ENCODE measurements at regions not wholly inside any gene's neighbourhood (a gene's known extent, or its start where the extent isn't known, plus 50 kb on each side); places are given as distances from the start of the nearest gene placed in this dataset.

DNA sequence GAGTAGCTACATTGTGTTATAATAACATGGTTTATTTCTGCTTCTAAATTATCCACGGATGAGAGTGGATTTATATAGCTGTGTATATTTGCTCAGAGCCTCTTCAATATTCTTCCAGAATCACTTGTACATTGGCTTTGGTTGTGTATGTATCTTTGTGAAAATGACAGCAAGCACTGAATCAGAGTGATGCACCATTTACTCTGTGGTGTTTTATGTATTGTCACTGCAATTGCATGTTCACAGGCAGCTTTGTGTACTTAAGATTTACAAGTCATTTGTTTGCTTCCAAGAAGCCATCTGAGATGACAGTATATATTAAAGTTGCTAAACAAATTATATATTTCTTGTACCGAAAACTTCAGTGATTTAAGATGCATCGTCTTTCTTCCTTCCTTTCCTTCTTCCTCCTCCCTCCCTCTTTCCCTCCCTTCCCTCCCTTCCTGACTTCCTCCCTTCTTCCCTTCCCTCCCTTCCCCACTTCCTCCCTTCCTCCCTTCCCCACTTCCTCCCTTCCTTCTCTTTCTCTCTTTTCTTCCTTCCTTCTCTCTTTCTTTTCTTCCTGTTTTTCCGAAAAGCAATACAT lies 362.3 kb upstream of the GOLIM4 start:
- DNase-seq (ENCODE audit: low read depth) = no peak

DNA sequence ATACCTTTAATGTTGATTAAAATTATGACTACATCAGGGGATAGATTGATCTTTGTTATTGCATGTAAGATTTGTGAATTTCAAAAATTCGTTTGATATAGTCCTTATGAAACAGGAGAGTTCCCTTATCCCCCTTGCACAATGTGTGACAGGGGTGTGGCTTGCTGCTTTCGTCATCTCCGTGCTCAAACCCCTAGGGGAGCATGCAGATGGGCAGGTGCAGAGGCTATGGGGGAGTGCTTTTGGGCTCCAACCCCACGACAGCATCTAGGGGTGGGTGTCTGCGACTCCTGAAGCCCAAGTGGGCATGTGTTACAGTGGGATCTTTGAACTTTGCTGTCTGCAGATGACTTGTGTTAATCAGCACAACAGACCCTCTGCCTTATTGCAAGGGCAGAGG lies 360.1 kb upstream of the GOLIM4 start:
- DNase-seq (ENCODE audit: low read depth) = no peak

DNA sequence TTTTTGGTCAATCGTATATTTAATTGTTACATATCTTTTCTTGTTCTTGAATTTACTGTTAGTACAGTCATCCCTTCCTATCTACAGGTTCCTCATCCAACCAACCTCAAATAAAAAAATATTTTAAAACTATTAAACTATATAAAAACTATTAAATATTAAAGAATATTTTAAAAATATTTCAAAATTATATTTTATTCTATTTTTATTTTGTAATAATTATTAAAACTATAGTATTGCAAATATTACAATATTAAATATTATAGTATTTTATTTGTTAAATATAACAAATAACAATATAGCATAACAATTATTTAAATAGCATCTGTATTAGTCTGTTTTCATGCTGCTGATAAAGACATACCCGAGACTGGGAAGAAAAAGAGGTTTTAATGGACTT lies 357.9 kb upstream of the GOLIM4 start:
- DNase-seq (ENCODE audit: low read depth) = no peak

DNA sequence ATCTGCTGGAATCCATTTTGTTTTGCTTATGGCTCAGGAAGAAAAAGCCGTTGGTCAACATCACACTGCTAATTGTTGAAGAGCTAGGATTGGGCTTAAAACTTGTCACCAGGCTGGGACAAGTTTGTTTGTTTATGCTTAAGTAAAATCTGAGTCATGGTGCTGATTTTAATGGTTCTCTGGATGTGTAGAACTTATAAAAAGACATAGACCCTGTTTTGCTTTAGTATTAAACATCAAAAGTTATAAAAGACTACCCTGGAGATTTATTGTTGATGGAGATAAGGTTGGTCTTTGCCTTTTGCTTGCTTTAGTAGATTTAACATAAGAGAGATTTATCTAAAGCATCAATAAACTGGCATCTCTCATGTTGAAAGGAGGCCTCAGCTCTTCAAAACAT lies 348.2 kb upstream of the GOLIM4 start:
- no peak for DNase-seq (ENCODE audit: low read depth)

DNA sequence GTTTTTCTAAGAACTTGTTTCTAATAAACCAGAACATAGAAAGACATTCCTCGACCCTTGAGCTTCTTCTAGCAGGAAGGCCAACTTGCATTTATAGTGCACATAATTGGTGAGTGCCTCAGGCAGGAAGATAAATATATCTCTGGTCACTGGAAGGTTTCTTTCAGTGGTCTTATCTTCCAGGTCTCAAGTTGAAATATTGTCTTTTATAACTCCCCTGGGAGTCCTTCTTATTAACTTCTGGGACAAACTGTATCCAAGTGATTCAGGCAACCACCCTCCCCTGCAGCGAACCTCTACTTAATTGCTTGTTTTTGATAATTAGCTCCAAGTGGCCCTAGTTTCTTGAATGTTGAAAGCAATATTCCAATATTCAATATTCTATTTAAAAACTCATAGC lies 346.8 kb upstream of the GOLIM4 start:
- DNase-seq (ENCODE audit: low read depth) = no peak

DNA sequence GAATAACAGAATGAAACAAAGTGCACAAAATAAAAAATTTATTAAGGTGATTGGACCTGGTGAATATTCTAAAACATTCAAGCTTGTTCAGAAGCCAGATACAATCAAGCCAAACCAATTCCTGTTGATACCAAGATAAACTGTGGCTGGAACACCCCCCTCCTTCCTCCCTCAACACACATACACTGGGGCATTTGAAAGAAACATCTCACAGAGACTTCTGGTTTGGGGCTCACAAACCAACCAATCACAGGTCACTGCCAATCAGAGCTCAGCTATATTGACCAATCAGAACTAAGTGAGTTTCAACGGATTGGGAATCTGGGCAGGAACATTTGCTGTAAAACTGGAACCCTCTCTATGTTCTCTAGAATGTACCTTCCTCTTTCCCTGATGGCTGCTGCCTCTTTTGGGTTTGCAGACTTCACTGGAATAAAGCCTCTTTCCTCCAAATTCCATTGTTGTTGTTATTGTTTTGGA lies 340.6 kb upstream of the GOLIM4 start:
- no peak for DNase-seq (ENCODE audit: low read depth)

DNA sequence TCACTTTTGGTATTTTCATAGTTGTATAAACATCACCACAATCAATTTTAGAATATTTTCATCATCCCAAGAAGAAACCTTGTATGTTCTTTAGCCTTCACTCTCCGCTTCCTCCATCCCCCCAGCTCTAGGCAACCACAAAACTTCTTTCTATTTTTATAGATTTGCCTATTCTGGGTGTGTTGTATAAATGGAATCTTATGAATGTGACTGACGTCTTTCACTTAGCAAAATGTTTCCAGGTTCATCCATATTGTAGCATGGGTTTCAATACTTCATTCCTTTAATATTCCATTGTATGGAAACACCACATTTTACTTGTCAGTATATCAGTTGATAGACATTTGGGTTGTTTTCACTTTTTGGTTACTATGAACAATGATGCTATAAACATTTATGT lies 335.8 kb upstream of the GOLIM4 start:
- no peak for DNase-seq (ENCODE audit: low read depth)

DNA sequence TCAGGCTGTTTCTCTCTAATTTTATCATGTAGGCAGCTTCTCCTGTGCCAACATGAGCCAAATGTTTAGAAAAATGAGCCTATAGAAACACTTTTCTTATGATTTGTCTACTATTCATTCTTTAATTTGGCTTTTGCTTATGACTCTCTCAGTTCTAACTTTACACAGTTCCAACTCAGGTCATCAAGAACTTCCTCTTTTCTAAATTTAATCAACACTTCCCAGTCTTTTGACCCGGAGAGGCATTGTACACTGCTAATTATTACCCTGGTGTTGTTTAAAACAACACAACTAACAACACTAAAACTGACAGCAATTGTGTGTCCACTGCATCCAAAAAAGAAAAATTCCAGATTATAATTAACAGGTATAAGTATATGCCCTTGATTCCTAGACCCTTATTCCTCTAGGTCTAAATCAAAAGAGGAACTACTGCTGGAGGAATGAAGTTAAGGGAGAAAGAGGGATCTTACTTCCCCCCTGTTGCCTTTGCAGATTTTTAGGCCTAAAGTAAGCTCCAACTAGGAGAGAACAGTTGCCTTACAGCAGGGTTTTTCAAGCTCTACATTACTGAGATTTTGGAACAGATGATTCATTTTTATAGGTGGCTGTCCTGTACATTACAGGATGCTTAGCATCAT lies 332.2 kb upstream of the GOLIM4 start:
- DNase-seq (ENCODE audit: low read depth) = no peak

DNA sequence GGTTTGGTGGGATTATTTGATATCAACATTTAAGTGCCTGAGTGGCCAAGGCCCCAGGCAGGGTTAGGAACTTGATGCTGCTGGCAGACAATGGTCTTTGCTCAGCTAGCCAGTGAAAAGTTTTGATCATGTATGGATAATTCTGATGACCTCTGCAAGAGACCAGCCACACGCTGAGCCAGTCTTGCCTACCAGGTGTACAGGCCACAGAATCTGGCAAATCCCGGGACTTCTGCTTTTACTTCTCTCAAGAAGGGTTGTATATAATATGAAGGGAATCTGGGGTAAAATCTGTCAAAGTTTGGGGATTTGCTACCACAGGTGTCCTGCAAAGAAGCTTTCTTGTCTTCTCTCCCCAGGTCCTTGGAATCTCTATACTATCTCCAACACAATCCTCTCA lies 331.4 kb upstream of the GOLIM4 start:
- no peak for DNase-seq (ENCODE audit: low read depth)

DNA sequence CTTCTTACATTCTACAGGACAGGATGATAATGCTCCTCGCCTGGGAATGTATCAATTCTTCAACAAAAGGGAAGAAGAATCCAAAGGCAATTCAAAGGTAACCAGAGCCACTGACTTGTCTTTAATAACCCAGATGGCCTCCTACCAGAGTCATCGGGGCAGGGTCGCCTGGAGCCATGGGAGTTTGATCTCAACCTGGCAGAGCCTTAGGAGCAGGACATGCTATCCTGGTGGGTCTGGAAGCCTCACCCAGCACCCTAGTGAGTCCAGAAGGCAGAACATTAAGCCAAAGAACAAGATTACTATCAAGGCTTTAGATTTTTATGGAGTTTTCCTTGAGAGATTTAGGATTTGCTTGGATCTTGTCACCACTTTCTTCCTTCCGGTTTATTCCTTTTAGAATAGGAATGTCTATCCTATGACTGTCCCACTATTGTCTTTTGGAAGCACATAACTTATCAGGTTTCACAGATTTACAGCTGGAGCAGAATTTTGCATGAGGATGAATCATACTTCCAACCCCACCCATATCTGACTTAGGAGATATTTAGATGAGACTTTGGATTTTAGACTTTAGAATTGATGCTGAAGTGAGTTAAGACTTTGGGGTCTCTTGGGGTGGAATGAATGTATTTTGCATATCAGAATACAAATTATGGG lies 330.3 kb upstream of the GOLIM4 start:
- DNase-seq (ENCODE audit: low read depth) = no peak

DNA sequence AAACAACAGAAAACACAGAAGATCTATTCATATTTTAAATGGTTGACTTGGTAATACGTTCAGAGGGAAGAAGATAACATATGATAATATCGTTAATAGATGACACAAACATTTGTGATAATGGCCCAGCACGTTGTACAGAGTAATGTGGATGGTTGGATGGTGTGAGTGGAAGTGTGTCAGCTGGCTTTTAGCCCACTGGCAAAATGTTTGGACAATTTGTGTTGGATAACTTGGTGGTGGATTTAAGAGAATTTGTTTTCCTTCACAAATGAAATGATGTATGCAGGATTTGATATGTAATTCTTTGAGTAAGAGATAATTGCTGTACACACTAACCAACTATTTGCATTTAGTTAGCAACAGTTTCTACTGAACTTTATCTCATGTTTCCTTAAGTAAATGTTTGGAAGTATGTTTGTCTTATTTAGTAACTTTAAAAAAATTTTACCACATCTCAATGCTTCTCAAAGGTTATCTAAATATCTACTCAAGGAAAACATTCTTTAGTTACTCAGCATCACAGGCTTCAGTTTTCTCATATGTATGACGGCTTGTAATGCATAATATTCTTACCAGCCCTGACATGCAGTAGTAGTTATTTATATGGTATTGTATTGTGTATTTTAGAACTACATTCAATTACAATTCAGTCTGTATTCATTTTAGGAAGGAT lies 328.5 kb upstream of the GOLIM4 start:
- no peak for DNase-seq (ENCODE audit: low read depth)

DNA sequence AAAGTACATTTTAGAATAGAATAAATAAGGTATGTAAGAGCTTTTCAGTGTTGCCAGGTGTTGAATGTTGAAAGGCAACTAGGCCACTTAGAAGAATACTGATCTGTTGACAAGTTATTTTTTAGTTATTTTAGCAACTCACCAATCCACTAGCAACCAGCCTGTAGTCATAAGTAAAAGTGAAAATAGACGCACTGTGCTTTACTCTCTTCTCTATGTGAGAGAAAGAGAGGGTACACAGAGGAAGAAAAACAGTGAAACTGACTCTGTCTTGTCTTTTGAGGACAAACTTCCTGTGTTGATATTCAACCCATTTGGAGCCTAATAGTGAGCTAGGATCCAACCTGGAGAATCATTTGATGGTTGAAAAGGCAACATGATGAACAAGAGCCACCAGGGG lies 327.1 kb upstream of the GOLIM4 start:
- no peak for DNase-seq (ENCODE audit: low read depth)

DNA sequence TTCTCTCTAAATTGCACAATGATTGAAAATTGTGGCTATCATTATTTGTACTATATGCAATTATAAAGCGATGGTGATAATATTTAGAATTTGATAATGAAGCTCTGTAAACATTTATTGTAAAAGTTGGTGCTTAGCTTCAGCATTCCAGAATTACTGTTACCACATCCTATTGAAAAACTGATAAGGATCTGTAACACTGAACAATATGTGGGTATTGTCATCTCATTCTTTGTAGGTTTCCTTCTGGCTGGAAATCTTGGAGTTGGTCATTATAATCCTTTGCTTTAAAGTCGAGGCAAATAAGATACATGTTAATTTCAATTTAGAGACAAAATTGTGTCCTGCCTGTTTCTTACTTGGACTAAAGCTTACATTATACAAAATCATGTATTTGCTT lies 323.4 kb upstream of the GOLIM4 start:
- DNase-seq (ENCODE audit: low read depth) = no peak

DNA sequence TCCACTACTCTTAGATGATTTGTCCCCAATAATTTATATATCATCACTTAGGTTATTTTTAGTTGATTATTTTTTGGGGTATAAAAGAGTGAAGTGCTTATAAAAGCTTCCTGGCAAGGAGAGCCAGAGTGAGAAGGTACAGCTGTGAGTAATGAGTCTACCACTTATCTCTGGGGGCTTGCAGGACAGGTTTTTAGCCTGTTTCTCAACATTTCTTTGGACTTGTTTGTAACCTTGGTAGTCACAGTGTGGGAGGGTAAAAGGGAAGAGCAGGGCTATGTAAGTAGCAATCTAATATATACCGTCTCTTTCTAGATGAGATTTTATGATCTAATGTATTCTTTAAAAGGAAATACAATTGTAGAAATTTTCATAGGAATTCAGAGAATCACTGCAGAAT lies 321.3 kb upstream of the GOLIM4 start:
- no peak for DNase-seq (ENCODE audit: low read depth)

DNA sequence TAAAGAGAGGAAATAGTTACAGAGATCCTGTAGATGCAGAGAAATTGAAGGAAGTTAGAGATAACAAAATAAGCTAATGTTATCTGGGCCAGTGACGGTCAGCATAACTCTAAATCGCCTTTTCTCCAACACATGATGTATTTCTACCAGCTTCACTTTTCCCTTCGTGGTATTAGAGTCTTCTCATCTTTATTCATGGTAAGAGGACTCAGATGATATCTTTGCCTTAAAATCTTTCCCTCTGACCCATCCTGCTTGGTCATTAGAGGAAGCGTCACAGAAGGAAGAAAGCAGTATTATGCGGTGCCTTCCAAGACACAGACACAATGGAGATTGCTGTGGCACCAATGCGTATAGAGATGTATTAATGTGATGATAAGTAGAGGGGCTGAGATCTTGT lies 320.7 kb upstream of the GOLIM4 start:
- no peak for DNase-seq (ENCODE audit: low read depth)

DNA sequence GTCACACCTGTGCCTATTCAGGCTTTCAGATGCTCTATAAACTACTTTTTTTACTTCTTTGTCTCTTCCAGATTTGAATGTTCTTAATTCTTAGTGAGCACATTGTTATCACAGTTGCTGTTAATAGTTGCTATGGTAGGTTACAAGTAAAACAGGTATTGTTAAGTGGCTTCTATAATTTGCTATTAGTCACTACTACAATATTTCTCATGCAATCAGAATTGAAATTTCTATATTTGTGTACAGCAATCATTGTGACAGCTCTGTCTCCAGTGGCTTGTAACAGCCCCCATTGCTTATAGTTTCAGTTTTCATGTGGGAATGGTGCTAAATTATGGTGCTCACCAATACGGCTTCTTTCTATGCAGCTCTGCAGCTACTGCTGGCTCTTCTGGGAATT lies 318.4 kb upstream of the GOLIM4 start:
- DNase-seq (ENCODE audit: low read depth) = no peak

DNA sequence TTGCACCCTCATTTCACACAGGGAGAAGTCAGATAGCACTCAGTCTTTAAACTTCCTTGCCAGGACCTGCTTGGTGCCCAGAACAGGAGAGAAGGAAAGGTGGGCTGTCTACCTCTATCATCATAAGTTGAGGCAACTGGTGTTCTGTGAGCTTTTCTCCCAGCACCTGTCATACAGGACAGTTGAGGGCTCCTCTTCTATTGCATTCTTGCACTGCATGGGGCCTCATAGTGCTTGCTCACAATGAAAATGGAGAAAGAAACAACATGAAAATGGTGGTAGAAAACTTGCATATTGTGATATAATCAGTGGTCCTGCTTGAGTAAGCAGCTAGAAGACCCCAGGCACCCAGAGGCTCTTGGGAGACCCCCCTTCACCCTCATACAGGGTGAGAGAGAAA lies 311.7 kb upstream of the GOLIM4 start:
- DNase-seq (ENCODE audit: low read depth) = no peak

DNA sequence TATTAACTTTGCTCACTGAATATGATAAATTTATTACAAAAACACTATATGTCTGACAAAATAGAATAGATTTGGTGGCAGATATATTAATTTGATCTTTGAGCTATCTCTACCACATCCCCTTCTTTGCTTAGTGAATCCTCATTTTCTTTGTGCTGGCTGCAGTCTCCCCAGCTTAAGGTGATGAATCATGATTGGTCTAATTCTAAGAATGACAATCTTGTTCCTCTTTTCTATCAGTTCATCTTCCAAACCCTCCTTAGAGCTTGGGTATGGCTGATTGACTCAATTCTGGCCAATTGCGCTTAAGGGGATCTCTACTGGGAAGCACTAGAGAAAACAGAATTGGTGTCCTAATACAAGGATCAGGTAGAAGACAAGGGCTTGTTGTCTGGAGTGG lies 309.6 kb upstream of the GOLIM4 start:
- no peak for DNase-seq (ENCODE audit: low read depth)

DNA sequence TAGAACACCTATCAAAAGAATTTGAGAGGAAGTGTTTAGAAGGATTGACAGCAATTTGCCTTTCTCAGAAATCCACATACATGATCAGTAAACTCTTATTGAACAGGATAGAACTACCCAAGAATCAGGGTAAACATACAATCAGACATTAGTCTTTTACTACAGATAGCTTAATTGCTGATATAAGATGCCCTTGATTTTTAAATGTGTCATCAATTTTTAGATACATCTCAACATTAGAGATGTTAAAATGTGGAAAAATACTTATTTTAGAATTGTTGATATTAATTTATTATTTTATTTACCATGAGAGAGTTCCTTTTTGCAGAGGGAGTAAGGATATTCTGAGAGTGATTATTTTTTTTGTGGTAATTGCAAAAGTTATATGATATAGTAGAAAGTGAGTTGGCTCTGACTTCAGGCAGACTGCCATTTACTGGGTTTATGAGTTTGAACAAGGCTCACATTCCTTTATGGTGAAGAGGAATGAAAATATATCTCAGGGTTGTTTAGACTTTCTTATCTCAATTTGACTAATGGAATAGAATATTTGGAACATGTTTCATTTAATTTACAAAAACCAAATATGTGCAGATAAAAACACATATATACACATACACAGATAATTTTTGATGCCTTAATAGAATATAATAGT lies 302.8 kb upstream of the GOLIM4 start:
- DNase-seq (ENCODE audit: low read depth) = no peak

DNA sequence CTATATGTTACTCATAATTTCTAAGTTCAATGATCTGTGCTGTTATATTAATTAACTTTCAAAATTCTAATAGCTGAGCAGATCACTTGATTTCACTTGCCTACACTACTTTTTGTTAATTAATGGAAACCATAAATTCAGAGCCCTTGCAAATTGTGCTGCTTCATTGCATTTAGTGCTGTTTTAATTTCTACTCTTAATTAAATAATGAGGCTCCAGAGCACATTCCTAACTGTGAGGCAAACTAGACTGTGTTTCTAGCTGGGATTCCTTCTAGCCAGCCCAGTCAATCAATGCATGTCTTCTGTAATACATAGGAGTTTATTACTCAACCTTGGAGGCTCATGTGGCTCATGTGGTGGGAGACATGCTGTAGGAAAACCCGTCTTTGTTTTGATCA lies 301.1 kb upstream of the GOLIM4 start:
- no peak for DNase-seq (ENCODE audit: low read depth)

DNA sequence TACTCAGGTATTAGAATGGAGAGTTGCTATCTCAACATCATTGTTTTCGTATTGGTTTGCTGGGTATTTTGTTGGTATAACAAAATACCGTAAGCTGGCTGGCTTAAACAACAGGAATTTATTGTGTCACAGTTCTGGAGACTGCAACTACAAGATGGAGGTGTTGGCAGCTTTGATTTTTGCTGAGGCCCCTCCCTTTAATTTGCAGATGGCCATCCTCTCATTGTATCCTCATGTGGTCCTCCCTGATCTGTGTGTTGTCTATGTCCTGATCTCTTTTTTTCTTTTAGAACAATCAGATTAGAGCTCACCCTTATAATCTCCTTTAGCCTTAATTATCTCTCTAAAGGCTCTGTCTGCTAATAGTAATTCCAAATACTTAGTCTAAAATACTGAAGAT lies 299.8 kb upstream of the GOLIM4 start:
- DNase-seq (ENCODE audit: low read depth) = no peak

DNA sequence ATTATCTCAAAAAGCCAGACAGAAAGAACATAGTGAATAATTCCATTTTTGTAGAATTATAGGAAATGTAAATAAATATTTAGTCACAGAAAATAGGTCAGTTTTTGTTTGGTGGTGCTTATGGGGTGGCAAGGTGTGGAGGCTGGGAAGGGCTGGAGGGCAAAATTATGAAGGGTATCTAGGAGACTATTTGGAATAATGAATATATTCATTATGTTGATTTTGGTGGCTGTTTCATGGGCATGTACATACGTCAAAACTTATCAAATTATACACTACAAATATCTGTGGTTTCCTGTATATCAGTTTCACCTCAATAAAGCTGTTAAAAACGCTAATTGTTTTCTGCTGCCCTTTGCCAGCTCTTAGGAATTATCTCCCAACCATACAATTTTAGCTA lies 298.7 kb upstream of the GOLIM4 start:
- no peak for DNase-seq (ENCODE audit: low read depth)

DNA sequence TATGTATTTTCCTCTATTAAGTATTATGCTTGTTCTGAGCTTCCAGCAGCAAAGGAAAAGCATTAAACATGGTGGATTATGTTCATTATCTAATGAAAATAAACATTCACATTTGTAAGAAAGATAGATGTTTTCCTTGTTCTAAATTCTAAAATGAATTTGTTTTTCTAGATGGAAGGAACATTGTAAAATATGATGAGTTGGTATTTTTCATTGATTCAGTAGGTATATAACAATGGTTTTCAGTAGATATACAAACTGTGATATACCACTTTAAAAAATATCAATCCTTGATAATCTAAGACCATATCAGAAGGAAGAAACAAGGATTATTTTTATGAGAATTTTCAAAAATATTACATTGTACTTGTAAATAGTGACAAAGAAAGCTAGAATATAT lies 290.6 kb upstream of the GOLIM4 start:
- DNase-seq (ENCODE audit: low read depth) = no peak

All from CMK (cell line).